KOPT-K1 (cell line): ENCODE measurements at regions not wholly inside any gene's neighbourhood (a gene's known extent, or its start where the extent isn't known, plus 50 kb on each side); places are given as distances from the start of the nearest gene placed in this dataset.
A peak's percentile ranks its signal among the peaks of the same experiment; 100 is the strongest.

ENCODE experiments used
- H3K27ac ChIP-seq: fragments of 200-600 bp; sonication (generic); 2 replicates; pipeline ENCODE4 v1.5.1; 2016; ENCODE audit warnings: antibody characterized with exemption, mild to moderate bottlenecking, low read depth, low read length; ENCODE audit not compliant: poor library complexity, severe bottlenecking
- H3K36me3 ChIP-seq: fragments of 200-600 bp; sonication (generic); 2 replicates; pipeline ENCODE4 v1.5.1; 2017; ENCODE audit warnings: antibody characterized with exemption, mild to moderate bottlenecking, low read length, moderate library complexity; ENCODE audit not compliant: insufficient read depth
- H3K9me3 ChIP-seq: fragments of 200-600 bp; sonication (generic); 2 replicates; pipeline ENCODE4 v1.5.1; 2017; ENCODE audit warnings: antibody characterized with exemption, low read length, mild to moderate bottlenecking; ENCODE audit not compliant: insufficient read depth, poor library complexity, severe bottlenecking

DNA sequence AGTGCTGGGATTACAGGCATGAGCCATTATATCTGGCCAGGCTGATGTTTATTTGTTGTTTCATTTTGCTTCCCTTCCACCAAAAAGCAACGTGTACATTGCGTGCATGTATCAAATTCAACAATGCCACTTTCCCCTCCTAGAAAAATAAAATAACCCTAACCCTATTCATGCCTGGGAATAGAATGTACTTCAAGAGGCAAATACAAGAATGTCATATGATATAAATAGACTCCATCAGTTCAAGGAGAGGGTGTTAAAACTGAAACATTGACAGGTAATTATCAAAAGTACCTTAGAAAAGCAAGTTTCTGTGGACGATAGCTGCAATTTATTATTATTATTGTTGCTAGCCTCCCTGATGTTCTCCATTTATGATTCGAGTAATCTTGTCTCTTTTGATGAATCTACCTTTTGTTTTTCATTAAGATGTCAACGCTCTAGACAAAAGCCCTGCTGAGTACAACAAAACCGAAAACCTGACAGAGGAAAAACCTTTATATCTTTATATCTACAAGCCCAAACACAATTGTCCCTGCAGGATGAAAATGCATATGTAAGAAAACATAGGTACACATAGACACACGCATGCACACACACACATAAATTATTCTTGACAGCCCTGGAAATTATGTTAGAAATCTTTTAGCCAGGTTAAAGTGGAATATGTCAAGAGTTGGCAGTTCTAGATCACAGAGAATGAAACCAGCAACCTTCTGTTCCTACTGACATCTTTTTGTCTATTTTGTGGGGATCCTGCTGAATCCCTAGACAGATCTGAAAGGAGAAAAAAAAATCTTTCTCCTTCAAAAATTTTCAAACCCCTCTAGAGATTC, 98.9 kb downstream of the BTG1 start:
- H3K36me3 ChIP-seq: no peaks in the 10 kb centered on the region
- no peak overlapping the region for H3K27ac ChIP-seq
- H3K9me3 ChIP-seq: no peaks in the 10 kb centered on the region

GRCh38 chr12:92045852-92046251, 99.8 kb downstream of the BTG1 start:
- no peaks in the 10 kb centered on the region for H3K36me3 ChIP-seq

DNA sequence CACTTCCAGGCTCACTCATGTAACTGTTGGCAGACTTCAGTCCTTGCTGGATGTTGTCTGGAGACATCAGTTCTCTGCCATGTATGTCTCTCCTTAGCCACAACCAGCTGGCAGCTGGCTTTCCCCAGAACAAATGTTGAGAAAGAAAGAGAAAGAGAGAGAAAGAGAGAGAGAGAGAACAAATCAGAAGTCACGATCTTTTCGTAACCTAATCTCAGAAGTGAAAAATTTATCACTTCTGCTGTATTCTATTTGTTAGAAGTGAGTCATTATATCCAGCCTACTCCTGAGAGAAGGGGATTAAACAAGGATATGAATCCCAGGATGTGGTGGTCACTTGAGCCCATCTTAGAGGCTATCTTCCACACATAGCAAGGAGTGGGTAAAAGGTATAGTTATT, 101.2 kb downstream of the BTG1 start:
- H3K9me3 ChIP-seq: no peaks in the 10 kb centered on the region
- no peak overlapping the region for H3K27ac ChIP-seq
- H3K36me3 ChIP-seq: no peaks in the 10 kb centered on the region

More at GRCh38 chr12:92045852-92046251, 99.8 kb downstream of the BTG1 start:
- H3K27ac ChIP-seq: no peak overlapping the region
- H3K9me3 ChIP-seq: no peaks in the 10 kb centered on the region

GRCh38 chr12:92042791-92043531, 102.7 kb downstream of the BTG1 start:
- H3K9me3 ChIP-seq: no peaks in the 10 kb centered on the region
- H3K36me3 ChIP-seq: no peaks in the 10 kb centered on the region
- no peak overlapping the region for H3K27ac ChIP-seq

- H3K36me3 ChIP-seq: no peaks in the 10 kb centered on the region
- H3K9me3 ChIP-seq: no peaks in the 10 kb centered on the region
- H3K27ac ChIP-seq: no peak overlapping the region
Measured at GRCh38 chr12:92041742-92042141, 103.9 kb downstream of the BTG1 start.

DNA sequence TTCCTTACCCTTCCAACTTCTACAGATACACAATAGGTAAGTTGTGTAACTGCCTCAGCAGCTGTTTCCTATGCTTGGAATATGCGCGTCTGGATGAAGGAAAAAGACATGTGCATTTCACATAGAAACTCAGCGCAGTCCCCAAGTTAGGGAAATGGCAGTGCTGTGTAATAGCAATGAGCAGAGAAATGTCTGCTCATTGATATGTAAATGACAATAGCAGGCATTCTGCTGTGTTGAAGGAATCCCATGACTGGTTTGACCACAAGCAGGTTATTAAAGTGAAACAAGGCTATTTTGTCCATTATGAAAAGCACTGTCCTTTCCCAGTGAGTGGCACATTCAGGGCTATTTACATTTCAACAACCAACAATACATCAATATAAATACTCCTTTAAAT, 106.6 kb downstream of the BTG1 start:
- no peaks in the 10 kb centered on the region for H3K9me3 ChIP-seq
- H3K27ac ChIP-seq: no peak overlapping the region
- H3K36me3 ChIP-seq: no peaks in the 10 kb centered on the region

GRCh38 chr12:92038476-92038875, 107.2 kb downstream of the BTG1 start:
- Histone ChIP-seq H3K27ac (no peak overlapping the region), H3K36me3 (no peaks in the 10 kb centered on the region), H3K9me3 (no peaks in the 10 kb centered on the region)

GRCh38 chr12:92036771-92037453, 108.7 kb downstream of the BTG1 start:
- Histone ChIP-seq H3K36me3 (no peaks in the 10 kb centered on the region), H3K9me3 (no peaks in the 10 kb centered on the region), H3K27ac (no peak overlapping the region)

DNA sequence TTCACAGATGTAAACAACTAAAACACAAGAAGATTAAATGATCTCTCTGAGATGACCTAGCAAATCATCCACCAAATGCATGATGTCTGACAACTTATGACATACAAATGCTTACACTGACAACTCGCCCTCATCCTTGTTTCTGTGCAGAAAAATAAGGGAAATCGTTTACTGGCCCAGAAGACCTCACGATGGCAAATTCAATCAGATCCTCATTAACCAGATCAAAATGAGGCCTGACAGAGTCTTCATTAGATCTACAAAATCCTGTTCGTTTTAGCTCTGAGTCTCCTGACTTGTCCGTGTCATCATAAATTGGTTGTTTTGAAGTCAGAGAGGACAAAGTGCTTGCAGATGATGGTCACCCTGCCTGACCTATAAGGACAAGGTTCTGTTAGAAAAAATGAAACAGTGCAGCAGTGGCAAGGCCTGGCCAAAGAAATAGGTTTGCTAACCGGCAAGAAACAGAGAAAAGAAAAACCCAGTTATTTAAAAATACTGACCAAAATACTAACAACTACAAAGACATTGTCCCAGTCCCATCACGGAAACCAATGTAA, 109.5 kb downstream of the BTG1 start:
- no peaks in the 10 kb centered on the region for H3K36me3 ChIP-seq
- peak overlapping the region; percentile 78 for H3K27ac ChIP-seq
- no peaks in the 10 kb centered on the region for H3K9me3 ChIP-seq

GRCh38 chr12:92035477-92035876, 110.2 kb downstream of the BTG1 start:
- no peaks in the 10 kb centered on the region for H3K36me3 ChIP-seq
- peak overlapping the region; percentile 78 for H3K27ac ChIP-seq

GRCh38 chr12:92034858-92035401, 110.7 kb downstream of the BTG1 start:
- H3K27ac ChIP-seq: peak overlapping the region; percentile 78
- no peaks in the 10 kb centered on the region for H3K9me3 ChIP-seq
- no peaks in the 10 kb centered on the region for H3K36me3 ChIP-seq

More at GRCh38 chr12:92035477-92035876, 110.2 kb downstream of the BTG1 start:
- H3K9me3 ChIP-seq: no peaks in the 10 kb centered on the region

GRCh38 chr12:92034083-92034482, 111.6 kb downstream of the BTG1 start:
- Histone ChIP-seq H3K9me3 (no peaks in the 10 kb centered on the region), H3K27ac (peak overlapping the region; percentile 78), H3K36me3 (no peaks in the 10 kb centered on the region)

GRCh38 chr12:92032965-92033364, 112.7 kb downstream of the BTG1 start:
- Histone ChIP-seq H3K27ac (peak overlapping the region; percentile 90), H3K36me3 (no peaks in the 10 kb centered on the region), H3K9me3 (no peaks in the 10 kb centered on the region)

DNA sequence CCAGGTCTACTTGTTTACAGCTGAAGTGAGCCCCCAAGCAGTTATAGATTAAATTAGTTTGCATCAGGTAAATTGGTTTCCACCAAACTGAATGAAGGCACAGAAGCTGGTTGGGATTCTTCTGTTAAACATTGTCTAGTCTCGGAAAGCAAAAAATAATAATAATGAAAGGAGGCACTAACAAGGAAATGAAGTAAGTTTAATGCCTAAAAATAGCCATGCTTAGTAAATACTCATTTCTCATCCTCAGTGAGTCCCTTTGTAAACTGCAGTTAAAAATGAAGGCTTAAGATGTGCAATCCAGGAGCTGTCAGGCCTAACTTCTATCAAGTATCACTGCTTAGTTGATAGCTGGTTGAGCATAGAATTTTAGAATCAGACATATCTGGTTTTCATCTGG, 113.5 kb downstream of the BTG1 start:
- no peaks in the 10 kb centered on the region for H3K9me3 ChIP-seq
- H3K36me3 ChIP-seq: no peaks in the 10 kb centered on the region
- peak overlapping the region; percentile 90 for H3K27ac ChIP-seq

DNA sequence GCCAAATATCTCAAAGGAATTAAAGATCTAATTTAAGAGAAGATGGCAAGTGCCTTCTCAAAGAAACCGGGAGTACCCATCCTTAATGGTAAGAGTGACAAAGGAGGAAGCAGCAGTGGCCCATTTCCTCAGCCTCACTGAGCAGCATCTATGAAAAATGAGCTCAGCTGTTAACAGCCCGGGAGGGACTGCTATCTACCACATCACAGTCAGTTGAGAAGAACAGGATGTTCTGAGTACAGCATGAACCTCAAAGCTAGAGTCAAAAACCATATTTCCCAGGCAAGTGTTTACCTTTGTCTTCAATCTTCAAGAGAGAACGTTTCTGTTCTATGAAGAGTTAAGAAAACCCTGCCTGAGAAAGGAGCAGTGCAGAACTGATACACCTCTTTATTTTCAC, 115.0 kb downstream of the BTG1 start:
- no peaks in the 10 kb centered on the region for H3K36me3 ChIP-seq
- H3K9me3 ChIP-seq: no peaks in the 10 kb centered on the region
- H3K27ac ChIP-seq: peak overlapping the region; percentile 90
